ENCODE measurements at regions not wholly inside any gene's neighbourhood (a gene's known extent, or its start where the extent isn't known, plus 50 kb on each side); places are given as distances from the start of the nearest gene placed in this dataset.

GRCh38 chr6:131353876-131354275 is 218.6 kb downstream of the AKAP7 start:
- Histone ChIP-seq H3K27ac (ENCODE audit: low read length) (no peak overlapping the region), H4K20me1 (ENCODE audit: insufficient read depth, low read length) (no peaks in the 10 kb centered on the region), H3K4me2 (ENCODE audit: low read length) (no peak overlapping the region), H3K36me3 (replicated peaks; ENCODE audit: low read depth, low read length) (no peaks in the 10 kb centered on the region), H3K4me3 (ENCODE audit: low read length) (no peak overlapping the region), H3K9ac (ENCODE audit: low read length) (no peak overlapping the region), H2AFZ (ENCODE audit: low read depth, low read length) (no peak overlapping the region), H3K79me2 (ENCODE audit: low read length) (no peaks in the 10 kb centered on the region), H3K4me1 (ENCODE audit: low read length) (no peaks in the 10 kb centered on the region), H3K9me3 (ENCODE audit: insufficient read depth, low read length) (no peaks in the 10 kb centered on the region), H3K27me3 (ENCODE audit: low read depth, low read length) (no peaks in the 10 kb centered on the region)
- TF ChIP-seq, protein P1, sequence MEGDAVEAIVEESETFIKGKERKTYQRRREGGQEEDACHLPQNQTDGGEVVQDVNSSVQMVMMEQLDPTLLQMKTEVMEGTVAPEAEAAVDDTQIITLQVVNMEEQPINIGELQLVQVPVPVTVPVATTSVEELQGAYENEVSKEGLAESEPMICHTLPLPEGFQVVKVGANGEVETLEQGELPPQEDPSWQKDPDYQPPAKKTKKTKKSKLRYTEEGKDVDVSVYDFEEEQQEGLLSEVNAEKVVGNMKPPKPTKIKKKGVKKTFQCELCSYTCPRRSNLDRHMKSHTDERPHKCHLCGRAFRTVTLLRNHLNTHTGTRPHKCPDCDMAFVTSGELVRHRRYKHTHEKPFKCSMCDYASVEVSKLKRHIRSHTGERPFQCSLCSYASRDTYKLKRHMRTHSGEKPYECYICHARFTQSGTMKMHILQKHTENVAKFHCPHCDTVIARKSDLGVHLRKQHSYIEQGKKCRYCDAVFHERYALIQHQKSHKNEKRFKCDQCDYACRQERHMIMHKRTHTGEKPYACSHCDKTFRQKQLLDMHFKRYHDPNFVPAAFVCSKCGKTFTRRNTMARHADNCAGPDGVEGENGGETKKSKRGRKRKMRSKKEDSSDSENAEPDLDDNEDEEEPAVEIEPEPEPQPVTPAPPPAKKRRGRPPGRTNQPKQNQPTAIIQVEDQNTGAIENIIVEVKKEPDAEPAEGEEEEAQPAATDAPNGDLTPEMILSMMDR (IDR thresholded peaks at IDR 0.05; ENCODE audit: low read depth, low read length) = no peak
- TF ChIP-seq EZH2phosphoT487 (IDR thresholded peaks at IDR 0.05; ENCODE audit: low read depth) = no peak

DNA sequence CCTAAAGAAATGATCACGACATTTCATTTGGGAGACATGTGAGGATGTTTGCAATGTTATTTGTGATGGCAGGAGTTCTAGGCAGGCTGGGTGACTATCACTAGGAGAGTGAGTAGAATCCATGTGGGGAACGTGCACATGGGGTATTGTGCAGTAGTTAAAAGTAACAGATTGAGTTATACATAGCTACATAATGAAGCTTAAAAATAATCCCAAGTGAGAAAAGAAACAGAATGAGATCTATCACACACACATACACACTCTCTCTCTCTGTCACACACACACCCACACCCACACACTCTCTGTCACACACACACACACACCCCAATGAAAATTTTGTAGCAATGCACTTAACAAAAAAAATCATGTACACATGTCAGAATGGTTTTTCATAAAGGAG is 218.7 kb upstream of the ARG1 start:
- H3K4me2 ChIP-seq (ENCODE audit: low read length) = no peak overlapping the region
- no peaks in the 10 kb centered on the region for H3K9me3 ChIP-seq (ENCODE audit: insufficient read depth, low read length)
- H3K79me2 ChIP-seq (ENCODE audit: low read length) = no peaks in the 10 kb centered on the region
- H3K4me1 ChIP-seq (ENCODE audit: low read length) = no peaks in the 10 kb centered on the region
- no peaks in the 10 kb centered on the region for H4K20me1 ChIP-seq (ENCODE audit: insufficient read depth, low read length)
- no peak overlapping the region for H3K4me3 ChIP-seq (ENCODE audit: low read length)
- no peaks in the 10 kb centered on the region for H3K27me3 ChIP-seq (ENCODE audit: low read depth, low read length)
- no peaks in the 10 kb centered on the region for H3K36me3 ChIP-seq (replicated peaks; ENCODE audit: low read depth, low read length)
- TF ChIP-seq EZH2phosphoT487 (IDR thresholded peaks at IDR 0.05; ENCODE audit: low read depth) = no peak
- TF ChIP-seq, protein P1 (IDR thresholded peaks at IDR 0.05; ENCODE audit: low read depth, low read length) = no peak
- H3K27ac ChIP-seq (ENCODE audit: low read length) = no peak overlapping the region
- H2AFZ ChIP-seq (ENCODE audit: low read depth, low read length) = no peak overlapping the region
- no peak overlapping the region for H3K9ac ChIP-seq (ENCODE audit: low read length)

GRCh38 chr6:131356161-131356560 is 216.9 kb upstream of the ARG1 start:
- H3K4me1 ChIP-seq (ENCODE audit: low read length) = no peaks in the 10 kb centered on the region
- no peaks in the 10 kb centered on the region for H3K36me3 ChIP-seq (replicated peaks; ENCODE audit: low read depth, low read length)
- H2AFZ ChIP-seq (ENCODE audit: low read depth, low read length) = no peak overlapping the region
- H3K27me3 ChIP-seq (ENCODE audit: low read depth, low read length) = no peaks in the 10 kb centered on the region
- no peak overlapping the region for H3K4me3 ChIP-seq (ENCODE audit: low read length)
- no peak overlapping the region for H3K4me2 ChIP-seq (ENCODE audit: low read length)
- no peaks in the 10 kb centered on the region for H3K9me3 ChIP-seq (ENCODE audit: insufficient read depth, low read length)
- no peak overlapping the region for H3K27ac ChIP-seq (ENCODE audit: low read length)
- TF ChIP-seq, protein P1 (IDR thresholded peaks at IDR 0.05; ENCODE audit: low read depth, low read length) = no peak
- no peak for TF ChIP-seq EZH2phosphoT487 (IDR thresholded peaks at IDR 0.05; ENCODE audit: low read depth)
- H3K79me2 ChIP-seq (ENCODE audit: low read length) = no peaks in the 10 kb centered on the region
- no peak overlapping the region for H3K9ac ChIP-seq (ENCODE audit: low read length)
- no peaks in the 10 kb centered on the region for H4K20me1 ChIP-seq (ENCODE audit: insufficient read depth, low read length)

DNA sequence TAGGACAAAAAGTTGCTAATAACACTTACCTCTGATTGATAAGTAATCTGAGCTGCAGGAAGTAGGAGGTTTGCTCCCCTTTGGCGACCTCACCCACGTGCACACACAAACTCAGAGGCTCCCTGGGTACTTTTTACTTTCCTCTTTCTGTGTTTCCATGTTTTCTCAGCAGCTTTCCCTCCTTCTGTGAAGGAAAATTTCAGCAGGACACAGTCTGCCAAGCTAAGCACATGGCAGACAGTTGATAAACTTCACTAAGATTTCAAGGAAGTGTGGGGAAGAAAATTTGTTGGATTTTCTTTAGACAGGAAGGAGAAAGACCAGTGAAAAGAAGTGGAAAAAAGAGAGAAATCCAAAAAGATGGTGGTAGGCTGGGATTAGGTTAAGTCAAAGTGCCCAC is 215.5 kb upstream of the ARG1 start:
- no peak overlapping the region for H2AFZ ChIP-seq (ENCODE audit: low read depth, low read length)
- no peaks in the 10 kb centered on the region for H3K9me3 ChIP-seq (ENCODE audit: insufficient read depth, low read length)
- H3K4me3 ChIP-seq (ENCODE audit: low read length) = no peak overlapping the region
- no peaks in the 10 kb centered on the region for H4K20me1 ChIP-seq (ENCODE audit: insufficient read depth, low read length)
- no peaks in the 10 kb centered on the region for H3K36me3 ChIP-seq (replicated peaks; ENCODE audit: low read depth, low read length)
- no peak for TF ChIP-seq EZH2phosphoT487 (IDR thresholded peaks at IDR 0.05; ENCODE audit: low read depth)
- TF ChIP-seq, protein P1 (IDR thresholded peaks at IDR 0.05; ENCODE audit: low read depth, low read length) = no peak
- no peaks in the 10 kb centered on the region for H3K4me1 ChIP-seq (ENCODE audit: low read length)
- H3K9ac ChIP-seq (ENCODE audit: low read length) = no peak overlapping the region
- no peaks in the 10 kb centered on the region for H3K27me3 ChIP-seq (ENCODE audit: low read depth, low read length)
- no peaks in the 10 kb centered on the region for H3K79me2 ChIP-seq (ENCODE audit: low read length)
- no peak overlapping the region for H3K27ac ChIP-seq (ENCODE audit: low read length)
- no peak overlapping the region for H3K4me2 ChIP-seq (ENCODE audit: low read length)
